B cell (primary cell): ENCODE measurements at regions not wholly inside any gene's neighbourhood (a gene's known extent, or its start where the extent isn't known, plus 50 kb on each side); places are given as distances from the start of the nearest gene placed in this dataset.

Experiments used
- ATAC-seq: fragments of 200-7000 bp; cut with Tn5 transposase; one replicate; pipeline ENCODE4 v1.10.0; 2021; ENCODE audit warnings: low read depth, mild to moderate bottlenecking, moderate number of reproducible peaks, moderate library complexity
- CTCF ChIA-PET: fragments of 350-600 bp; sonication (Branson Sonifier 250); formaldehyde crosslinking; loops from one replicate; lab custom pipeline; 2021; ENCODE audit warnings: antibody characterized with exemption, inconsistent platforms; lab: Charles Lee
- POLR2A ChIA-PET: fragments of 350-600 bp; sonication (Branson Sonifier 250); formaldehyde crosslinking; loops from one replicate; lab custom pipeline; 2021; ENCODE audit warnings: antibody characterized with exemption; lab: Charles Lee
- DNase-seq: peaks from one replicate; pipeline ENCODE4 v3.0.0; 2013
- H2AFZ ChIP-seq: 2 replicates; pipeline ENCODE4 v1.6.1; 2012; ENCODE audit warnings: mild to moderate bottlenecking, low read depth, low read length; ENCODE audit not compliant: insufficient read depth, poor library complexity, severe bottlenecking
- H3K27ac ChIP-seq, 2 donors: 1 replicate in 1 of 2; 2 replicates in 1 of 2; pipeline ENCODE4 v1.5.1; 2012 to 2013; ENCODE audit warnings: low read length in 2 of 2, mild to moderate bottlenecking in 2 of 2, moderate library complexity in 1 of 2
- H3K27me3 ChIP-seq, 4 experiments: fragments of 200-600 bp in 1 of 4; sonication (generic) in 1 of 4; replicated peaks in 1 of 4; 1 replicate in 2 of 4; 2 replicates in 2 of 4; pipeline versions ENCODE4 v1.6.1 to v1.7.0; 2013 to 2016; ENCODE audit warnings: low read length in 3 of 4, mild to moderate bottlenecking in 2 of 4, mixed read lengths in 1 of 4, moderate library complexity in 1 of 4; ENCODE audit not compliant: insufficient read depth in 4 of 4, control insufficient read depth in 3 of 4; ENCODE audit errors: control extremely low read depth in 1 of 4
- H3K36me3 ChIP-seq, 2 experiments: replicated peaks in 1 of 2; 1 replicate in 1 of 2; 2 replicates in 1 of 2; pipeline versions ENCODE4 v1.6.1 to v1.7.1; 2013; ENCODE audit warnings: low read length in 1 of 2; ENCODE audit not compliant: insufficient read depth in 2 of 2, control insufficient read depth in 1 of 2; ENCODE audit errors: control extremely low read depth in 1 of 2, extremely low read depth in 1 of 2
- H3K4me1 ChIP-seq, 2 donors: fragments of 200-600 bp in 1 of 2; sonication (generic) in 1 of 2; 1 replicate in 1 of 2; 2 replicates in 1 of 2; pipeline versions ENCODE4 v1.5.1 to v1.6.1; 2013 to 2017; ENCODE audit warnings: low read length in 2 of 2; ENCODE audit not compliant: control insufficient read depth in 2 of 2, insufficient read depth in 2 of 2
- H3K4me2 ChIP-seq: replicated peaks from 2 replicates; pipeline ENCODE3; 2012; ENCODE audit warnings: mild to moderate bottlenecking, low read depth, low read length; ENCODE audit not compliant: poor library complexity, severe bottlenecking
- H3K4me3 ChIP-seq, 5 experiments: fragments of 200-600 bp in 1 of 5; sonication (generic) in 1 of 5; 1 replicate in 3 of 5; 2 replicates in 2 of 5; pipeline versions ENCODE4 v1.5.1 to v1.7.0; 2011 to 2016; ENCODE audit warnings: low read length in 4 of 5, mild to moderate bottlenecking in 4 of 5, low read depth in 2 of 5, control low read depth in 1 of 5, moderate library complexity in 1 of 5; ENCODE audit not compliant: insufficient read depth in 1 of 5; ENCODE audit errors: control extremely low read depth in 1 of 5, extremely low read depth in 1 of 5
- H3K79me2 ChIP-seq: fragments of 200-600 bp; sonication (generic); one replicate; pipeline ENCODE4 v1.6.0; 2016; ENCODE audit warnings: low read length; ENCODE audit not compliant: control insufficient read depth, insufficient read depth
- H3K9ac ChIP-seq: fragments of 200-600 bp; sonication (generic); 2 replicates; pipeline ENCODE4 v1.6.1; 2017; ENCODE audit warnings: mild to moderate bottlenecking, low read length, moderate library complexity
- H3K9me3 ChIP-seq, 3 donors: one replicate each; pipeline versions ENCODE4 v1.6.1 to v1.7.1; 2013; ENCODE audit warnings: low read length in 2 of 3; ENCODE audit not compliant: control insufficient read depth in 2 of 3, insufficient read depth in 1 of 3; ENCODE audit errors: control extremely low read depth in 1 of 3
- H4K20me1 ChIP-seq: 2 replicates; pipeline ENCODE4 v1.6.0; 2012; ENCODE audit warnings: mild to moderate bottlenecking, low read length; ENCODE audit not compliant: insufficient read depth, control insufficient read depth, poor library complexity, severe bottlenecking
- H3K27ac Mint-ChIP-seq: one replicate; pipeline ENCODE4 v1.8.0; 2021; ENCODE audit warnings: mixed read lengths
- H3K27me3 Mint-ChIP-seq: one replicate; pipeline ENCODE4 v1.8.0; 2021; ENCODE audit warnings: mixed read lengths
- H3K4me1 Mint-ChIP-seq: one replicate; pipeline ENCODE4 v1.8.0; 2021; ENCODE audit warnings: mixed read lengths
- H3K4me3 Mint-ChIP-seq: one replicate; pipeline ENCODE4 v1.8.0; 2021; ENCODE audit warnings: mixed read lengths
- H3K9me3 Mint-ChIP-seq: one replicate; pipeline ENCODE4 v1.8.0; 2022; ENCODE audit warnings: mixed read lengths; ENCODE audit not compliant: insufficient read depth
- CTCF ChIP-seq: fragments of 200-600 bp; IDR thresholded peaks from one replicate; pipeline ENCODE4 v1.8.0; 2022; ENCODE audit warnings: antibody characterized with exemption, mild to moderate bottlenecking
- EZH2 ChIP-seq: IDR thresholded peaks from 2 replicates; pipeline ENCODE4 v1.6.1; 2012; ENCODE audit warnings: borderline replicate concordance, low read depth, mild to moderate bottlenecking, moderate library complexity, low read length; ENCODE audit not compliant: insufficient read depth, poor library complexity, severe bottlenecking
- WGBS: methylation state at CpG from one replicate; pipeline ENCODE4 v1.1.5; 2013; ENCODE audit warnings: missing lambda C conversion rate; ENCODE audit not compliant: insufficient coverage; 5-methylcytosine and 5-hydroxymethylcytosine counted together
- intact Hi-C: fragments of 100-400 bp; cut with micrococcal nuclease; formaldehyde crosslinking; loops from one replicate; pipeline ENCODE4 v1.10.0; 2022

GRCh38 chr9:93380410-93381060, 71.0 kb upstream of the FAM120A start:
- H3K4me1 Mint-ChIP-seq = no peaks in the 10 kb centered on the region
- H3K27ac Mint-ChIP-seq = no peak overlapping the region
- Histone ChIP-seq H3K4me1 (no peaks in the 10 kb centered on the region), H3K4me2 (no peak overlapping the region), H3K79me2 (no peaks in the 10 kb centered on the region), H3K9ac (no peak overlapping the region), H4K20me1 (no peaks in the 10 kb centered on the region), H3K27ac (no peak overlapping the region), H3K27me3 (peaks cover 0 to 9% (median 0%) of the 10 kb centered on the region in 4 experiments), H3K9me3 (no peaks in the 10 kb centered on the region), H2AFZ (no peak overlapping the region), H3K36me3 (no peaks in the 10 kb centered on the region), H3K4me3 (no peak overlapping the region)
- ChIA-PET POLR2A (no interaction called here), CTCF (no interaction called here)
- intact Hi-C loops = no loop called here
- H3K9me3 Mint-ChIP-seq = no peaks in the 10 kb centered on the region
- 84% methylated on average over 3 of the region's 3 CpGs for WGBS
- TF ChIP-seq CTCF (no peak), EZH2 (no peak)
- no peak for ATAC-seq
- H3K27me3 Mint-ChIP-seq = peaks cover 30% of the 10 kb centered on the region
- no peak for DNase-seq
- no peak overlapping the region for H3K4me3 Mint-ChIP-seq

- intact Hi-C loops = no loop called here
- no peak overlapping the region for H2AFZ ChIP-seq
- ChIA-PET CTCF (no interaction called here), POLR2A (no interaction called here)
- H3K9ac ChIP-seq = no peak overlapping the region
- H3K79me2 ChIP-seq = no peaks in the 10 kb centered on the region
- no peak for TF ChIP-seq EZH2
- no peak for TF ChIP-seq CTCF
- WGBS = 96% methylated on average over 6 of the region's 7 CpGs
- no peak overlapping the region for H3K4me3 ChIP-seq
- no peaks in the 10 kb centered on the region for H4K20me1 ChIP-seq
- H3K27ac ChIP-seq = no peak overlapping the region
- Mint-ChIP-seq H3K4me3 (no peak overlapping the region), H3K9me3 (no peaks in the 10 kb centered on the region), H3K27me3 (peaks cover 1% of the 10 kb centered on the region), H3K27ac (no peak overlapping the region), H3K4me1 (peaks cover 2% of the 10 kb centered on the region)
- ATAC-seq (no peak), DNase-seq (no peak)
- no peaks in the 10 kb centered on the region for H3K9me3 ChIP-seq
- H3K4me1 ChIP-seq = no peaks in the 10 kb centered on the region
- no peak overlapping the region for H3K4me2 ChIP-seq
- no peaks in the 10 kb centered on the region for H3K27me3 ChIP-seq
- no peaks in the 10 kb centered on the region for H3K36me3 ChIP-seq
Observed at GRCh38 chr9:93387791-93388190, 63.7 kb upstream of the FAM120A start.
